ENCODE measurements at regions not wholly inside any gene's neighbourhood (a gene's known extent, or its start where the extent isn't known, plus 50 kb on each side); places are given as distances from the start of the nearest gene placed in this dataset.
A peak's percentile ranks its signal among the peaks of the same experiment; 100 is the strongest.

DNA sequence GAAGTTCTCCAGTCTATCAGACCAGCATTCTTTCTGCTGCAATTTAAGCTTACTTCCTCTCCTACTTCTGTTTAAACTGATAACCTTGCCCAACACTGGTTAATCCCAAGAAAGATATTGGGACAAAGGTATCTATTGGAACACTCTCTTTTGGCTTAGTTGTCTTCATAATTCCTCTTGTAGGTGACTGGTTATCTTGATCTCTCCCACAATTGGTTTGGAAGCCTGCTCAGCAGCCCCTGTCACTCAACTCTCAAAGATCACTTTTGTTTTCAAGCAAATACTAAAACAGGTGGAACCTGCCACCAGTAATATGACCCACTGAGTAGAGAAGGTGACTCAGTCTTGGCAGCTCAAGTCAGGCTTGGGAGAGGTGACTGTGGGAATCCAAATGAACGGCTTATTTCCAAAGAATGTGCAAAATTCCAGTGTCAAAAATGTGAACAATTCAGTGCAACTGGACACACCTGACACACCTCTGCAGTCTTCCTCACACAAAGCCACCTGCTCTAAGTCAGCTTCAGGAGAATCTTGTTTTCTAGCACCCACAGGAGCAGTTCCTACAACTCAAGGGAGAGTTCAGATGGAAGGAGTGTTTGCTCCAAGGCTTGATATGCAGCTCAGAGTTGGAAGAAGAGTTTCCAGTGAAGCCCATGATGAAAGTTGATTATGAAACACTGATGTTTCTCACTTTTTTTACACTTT is 83.2 kb upstream of the SLC38A2 start:
- no peak overlapping the region for H2BK120ac ChIP-seq (ENCODE audit: low read depth, low read length)
- H3K27ac ChIP-seq (ENCODE audit: low read length, poor library complexity, severe bottlenecking): no peak overlapping the region
- H3K23ac ChIP-seq (ENCODE audit: low read length in 2 of 2): no peak overlapping the region
- H3K14ac ChIP-seq (ENCODE audit: low read length in 2 of 2): no peak overlapping the region
- H3K4me1 ChIP-seq (ENCODE audit: control insufficient read depth, insufficient read depth, low read depth, low read length): peaks cover 3% of the 10 kb centered on the region
- H4K8ac ChIP-seq (ENCODE audit: low read length): no peak overlapping the region
- no peak overlapping the region for H2AFZ ChIP-seq (ENCODE audit: low read depth, low read length)
- H2BK15ac ChIP-seq (ENCODE audit: low read depth, poor library complexity, severe bottlenecking): no peak overlapping the region
- H2BK5ac ChIP-seq (ENCODE audit: low read depth, low read length, poor library complexity, severe bottlenecking): no peak overlapping the region
- no peaks in the 10 kb centered on the region for H3K9me3 ChIP-seq (ENCODE audit: control insufficient read depth, low read length)
- H3K4me3 ChIP-seq (ENCODE audit: insufficient read depth in 1 of 2, low read depth in 1 of 2, low read length in 2 of 2): no peak overlapping the region
- no peaks in the 10 kb centered on the region for H3K27me3 ChIP-seq (ENCODE audit: control insufficient read depth in 1 of 2, insufficient read depth in 1 of 2, low read length in 2 of 2)
- peak overlapping the region in 1 of 2 experiments; percentile 6 for H2BK12ac ChIP-seq (ENCODE audit: low read length in 2 of 2)
- no peak overlapping the region for H3K4ac ChIP-seq (ENCODE audit: low read depth in 1 of 2, low read length in 2 of 2)
- H2AK5ac ChIP-seq (ENCODE audit: low read length, severe bottlenecking): no peak overlapping the region
- H3K36me3 ChIP-seq (ENCODE audit: control insufficient read depth in 1 of 2, insufficient read depth in 2 of 2, low read depth in 1 of 2, low read length in 2 of 2): no peaks in the 10 kb centered on the region
- 60% methylated on average over 1 of the region's 1 CpG for WGBS
- H3K9ac ChIP-seq (ENCODE audit: low read length): no peak overlapping the region
- H4K91ac ChIP-seq (ENCODE audit: low read length): no peak overlapping the region
- no peaks in the 10 kb centered on the region for H3K79me1 ChIP-seq (replicated peaks; ENCODE audit: low read length, poor library complexity, severe bottlenecking)
- DNase-seq: no peak
- H3K4me2 ChIP-seq (ENCODE audit: low read length, poor library complexity, severe bottlenecking): no peak overlapping the region
- peak overlapping the region in 1 of 2 experiments; percentile 28 for H3K18ac ChIP-seq (ENCODE audit: low read depth in 1 of 2, low read length in 2 of 2)

DNA sequence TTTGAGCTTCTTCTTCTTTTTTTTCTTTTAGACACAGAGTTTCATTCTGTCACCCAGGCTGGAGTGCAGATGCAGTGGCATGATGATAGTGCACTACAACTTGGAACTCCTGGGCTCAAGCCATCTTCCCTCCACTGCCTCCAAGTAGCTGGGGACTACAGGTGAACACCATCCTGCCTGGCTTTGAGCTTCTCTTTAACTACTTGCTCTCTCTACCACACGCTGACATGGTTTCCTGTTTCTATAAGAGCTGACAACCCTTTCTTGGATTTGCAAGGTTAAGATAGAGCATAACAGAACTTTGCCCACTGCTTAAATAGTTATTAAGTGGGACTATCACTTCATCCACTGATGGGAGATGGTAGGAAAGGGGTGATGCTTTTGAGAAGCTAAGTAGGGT is 82.4 kb upstream of the SLC38A2 start:
- Histone ChIP-seq H3K79me1 (replicated peaks; ENCODE audit: low read length, poor library complexity, severe bottlenecking) (no peaks in the 10 kb centered on the region), H3K4me3 (ENCODE audit: insufficient read depth in 1 of 2, low read depth in 1 of 2, low read length in 2 of 2) (no peak overlapping the region), H2AFZ (ENCODE audit: low read depth, low read length) (no peak overlapping the region), H2AK5ac (ENCODE audit: low read length, severe bottlenecking) (no peak overlapping the region), H3K36me3 (ENCODE audit: control insufficient read depth in 1 of 2, insufficient read depth in 2 of 2, low read depth in 1 of 2, low read length in 2 of 2) (no peaks in the 10 kb centered on the region), H3K18ac (ENCODE audit: low read depth in 1 of 2, low read length in 2 of 2) (no peak overlapping the region), H4K91ac (ENCODE audit: low read length) (no peak overlapping the region), H3K4ac (ENCODE audit: low read depth in 1 of 2, low read length in 2 of 2) (no peak overlapping the region), H3K4me1 (ENCODE audit: control insufficient read depth, insufficient read depth, low read depth, low read length) (peaks cover 5% of the 10 kb centered on the region), H3K14ac (ENCODE audit: low read length in 2 of 2) (no peak overlapping the region), H2BK120ac (ENCODE audit: low read depth, low read length) (no peak overlapping the region), H3K9ac (ENCODE audit: low read length) (no peak overlapping the region), H2BK5ac (ENCODE audit: low read depth, low read length, poor library complexity, severe bottlenecking) (no peak overlapping the region), H3K4me2 (ENCODE audit: low read length, poor library complexity, severe bottlenecking) (no peak overlapping the region), H3K27ac (ENCODE audit: low read length, poor library complexity, severe bottlenecking) (no peak overlapping the region), H2BK12ac (ENCODE audit: low read length in 2 of 2) (no peak overlapping the region), H3K9me3 (ENCODE audit: control insufficient read depth, low read length) (no peaks in the 10 kb centered on the region), H4K8ac (ENCODE audit: low read length) (no peak overlapping the region), H3K23ac (ENCODE audit: low read length in 2 of 2) (no peak overlapping the region), H3K27me3 (ENCODE audit: control insufficient read depth in 1 of 2, insufficient read depth in 1 of 2, low read length in 2 of 2) (no peaks in the 10 kb centered on the region), H2BK15ac (ENCODE audit: low read depth, poor library complexity, severe bottlenecking) (no peak overlapping the region)
- DNase-seq: no peak
- 83% methylated on average over 1 of the region's 1 CpG for WGBS

DNA sequence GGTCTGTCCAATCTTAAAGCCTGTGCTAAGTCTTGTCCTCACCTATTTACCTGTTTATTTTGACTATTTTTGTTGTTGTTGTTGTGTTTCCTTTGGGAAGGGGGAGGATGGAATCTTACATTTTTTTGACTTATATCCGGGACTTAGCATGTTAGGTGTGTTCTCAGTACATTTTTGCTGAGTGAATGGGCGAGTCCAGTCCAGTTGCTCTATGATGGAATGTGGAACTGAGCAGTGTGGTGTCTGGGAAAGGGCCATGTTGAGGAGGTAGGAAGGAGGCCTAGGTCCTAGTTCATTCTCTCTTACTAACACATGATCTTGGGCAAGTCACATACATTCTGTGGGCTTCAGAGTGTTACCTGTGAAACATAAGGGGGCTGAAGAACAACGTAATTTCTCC is 80.9 kb upstream of the SLC38A2 start:
- no peak overlapping the region for H2BK120ac ChIP-seq (ENCODE audit: low read depth, low read length)
- no peak overlapping the region for H3K4me2 ChIP-seq (ENCODE audit: low read length, poor library complexity, severe bottlenecking)
- H2BK5ac ChIP-seq (ENCODE audit: low read depth, low read length, poor library complexity, severe bottlenecking): no peak overlapping the region
- peaks cover 3% of the 10 kb centered on the region for H3K4me1 ChIP-seq (ENCODE audit: control insufficient read depth, insufficient read depth, low read depth, low read length)
- H3K27ac ChIP-seq (ENCODE audit: low read length, poor library complexity, severe bottlenecking): no peak overlapping the region
- H3K36me3 ChIP-seq (ENCODE audit: control insufficient read depth in 1 of 2, insufficient read depth in 2 of 2, low read depth in 1 of 2, low read length in 2 of 2): no peaks in the 10 kb centered on the region
- no peaks in the 10 kb centered on the region for H3K27me3 ChIP-seq (ENCODE audit: control insufficient read depth in 1 of 2, insufficient read depth in 1 of 2, low read length in 2 of 2)
- H2BK12ac ChIP-seq (ENCODE audit: low read length in 2 of 2): no peak overlapping the region
- H3K9me3 ChIP-seq (ENCODE audit: control insufficient read depth, low read length): no peaks in the 10 kb centered on the region
- no peak for DNase-seq
- no peak overlapping the region for H2AK5ac ChIP-seq (ENCODE audit: low read length, severe bottlenecking)
- no peak overlapping the region for H3K4ac ChIP-seq (ENCODE audit: low read depth in 1 of 2, low read length in 2 of 2)
- no peak overlapping the region for H3K9ac ChIP-seq (ENCODE audit: low read length)
- no peak overlapping the region for H4K91ac ChIP-seq (ENCODE audit: low read length)
- H3K23ac ChIP-seq (ENCODE audit: low read length in 2 of 2): no peak overlapping the region
- no peaks in the 10 kb centered on the region for H3K79me1 ChIP-seq (replicated peaks; ENCODE audit: low read length, poor library complexity, severe bottlenecking)
- no peak overlapping the region for H3K4me3 ChIP-seq (ENCODE audit: insufficient read depth in 1 of 2, low read depth in 1 of 2, low read length in 2 of 2)
- H2AFZ ChIP-seq (ENCODE audit: low read depth, low read length): no peak overlapping the region
- peak overlapping the region in 1 of 2 experiments; percentile 45 for H3K18ac ChIP-seq (ENCODE audit: low read depth in 1 of 2, low read length in 2 of 2)
- 91% methylated on average over 3 of the region's 3 CpGs for WGBS
- no peak overlapping the region for H4K8ac ChIP-seq (ENCODE audit: low read length)
- H2BK15ac ChIP-seq (ENCODE audit: low read depth, poor library complexity, severe bottlenecking): no peak overlapping the region
- H3K14ac ChIP-seq (ENCODE audit: low read length in 2 of 2): no peak overlapping the region

DNA sequence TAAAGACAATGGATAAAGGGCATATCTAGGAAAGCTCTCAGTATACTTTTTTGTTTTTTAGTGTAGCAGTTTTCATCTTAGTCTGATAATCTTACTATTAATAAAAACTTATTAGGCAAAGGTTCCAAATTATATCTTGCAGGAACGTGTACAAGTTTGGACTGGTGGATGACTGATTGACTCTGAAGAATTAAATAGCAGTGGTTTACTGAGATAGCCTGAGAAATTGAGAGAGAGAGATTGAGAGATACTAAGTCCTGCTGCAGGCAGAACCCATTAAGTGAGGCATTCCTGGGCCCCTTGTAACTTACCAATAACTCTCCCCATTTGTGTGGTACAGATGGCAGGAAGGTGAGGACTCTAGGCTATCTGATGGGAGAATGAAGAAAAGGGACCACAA is 80.2 kb upstream of the SLC38A2 start:
- Histone ChIP-seq H4K91ac (ENCODE audit: low read length) (no peak overlapping the region), H3K4ac (ENCODE audit: low read depth in 1 of 2, low read length in 2 of 2) (no peak overlapping the region), H3K14ac (ENCODE audit: low read length in 2 of 2) (no peak overlapping the region), H3K18ac (ENCODE audit: low read depth in 1 of 2, low read length in 2 of 2) (no peak overlapping the region), H3K79me1 (replicated peaks; ENCODE audit: low read length, poor library complexity, severe bottlenecking) (no peaks in the 10 kb centered on the region), H3K27ac (ENCODE audit: low read length, poor library complexity, severe bottlenecking) (no peak overlapping the region), H2BK5ac (ENCODE audit: low read depth, low read length, poor library complexity, severe bottlenecking) (no peak overlapping the region), H2AFZ (ENCODE audit: low read depth, low read length) (no peak overlapping the region), H3K4me1 (ENCODE audit: control insufficient read depth, insufficient read depth, low read depth, low read length) (peaks cover 3% of the 10 kb centered on the region), H2BK12ac (ENCODE audit: low read length in 2 of 2) (no peak overlapping the region), H2BK120ac (ENCODE audit: low read depth, low read length) (no peak overlapping the region), H2BK15ac (ENCODE audit: low read depth, poor library complexity, severe bottlenecking) (no peak overlapping the region), H3K4me3 (ENCODE audit: insufficient read depth in 1 of 2, low read depth in 1 of 2, low read length in 2 of 2) (no peak overlapping the region), H3K27me3 (ENCODE audit: control insufficient read depth in 1 of 2, insufficient read depth in 1 of 2, low read length in 2 of 2) (no peaks in the 10 kb centered on the region), H3K4me2 (ENCODE audit: low read length, poor library complexity, severe bottlenecking) (no peak overlapping the region), H3K36me3 (ENCODE audit: control insufficient read depth in 1 of 2, insufficient read depth in 2 of 2, low read depth in 1 of 2, low read length in 2 of 2) (no peaks in the 10 kb centered on the region), H3K9me3 (ENCODE audit: control insufficient read depth, low read length) (no peaks in the 10 kb centered on the region), H2AK5ac (ENCODE audit: low read length, severe bottlenecking) (no peak overlapping the region), H3K9ac (ENCODE audit: low read length) (no peak overlapping the region), H4K8ac (ENCODE audit: low read length) (no peak overlapping the region), H3K23ac (ENCODE audit: low read length in 2 of 2) (no peak overlapping the region)
- WGBS: 93% methylated on average over 1 of the region's 1 CpG
- no peak for DNase-seq
